Endometrium (tissue), 2 donors: ENCODE measurements at regions not wholly inside any gene's neighbourhood (a gene's known extent, or its start where the extent isn't known, plus 50 kb on each side); places are given as distances from the start of the nearest gene placed in this dataset.
A peak's percentile ranks its signal among the peaks of the same experiment; 100 is the strongest.

Source experiments
- FAIRE-seq: peaks from 2 replicates; lab custom pipeline; 2012; peaks lifted over from hg19 to GRCh38; lab: Jason Lieb, UNC
- donor health status: control.
- donor health status: control.

GRCh38 chrX:17206584-17206983 lies 168.4 kb upstream of the NHS start:
- no peak for FAIRE-seq

GRCh38 chrX:17214962-17215361 lies 160.0 kb upstream of the NHS start:
- FAIRE-seq, result no peak

- no peak for FAIRE-seq
These were observed 148.3 kb upstream of the NHS start for GRCh38 chrX:17226736-17227135.

GRCh38 chrX:17237146-17237545 lies 137.9 kb upstream of the NHS start:
- no peak for FAIRE-seq

- FAIRE-seq, result peak; percentile 29
These were observed 132.5 kb upstream of the NHS start for GRCh38 chrX:17242470-17242869.

- FAIRE-seq, result no peak
These were observed 127.9 kb upstream of the NHS start for GRCh38 chrX:17247144-17247543.

- no peak for FAIRE-seq
These were observed 112.9 kb upstream of the NHS start for GRCh38 chrX:17262123-17262522.

GRCh38 chrX:17266136-17266535 lies 108.9 kb upstream of the NHS start:
- FAIRE-seq, result no peak

GRCh38 chrX:17278961-17279360 lies 96.0 kb upstream of the NHS start:
- no peak for FAIRE-seq

- no peak for FAIRE-seq
These were observed 89.0 kb upstream of the NHS start for GRCh38 chrX:17285983-17286382.

- FAIRE-seq, result no peak
These were observed 83.7 kb upstream of the NHS start for GRCh38 chrX:17291171-17291900.

GRCh38 chrX:17292111-17292527 lies 82.9 kb upstream of the NHS start:
- no peak for FAIRE-seq

GRCh38 chrX:17294561-17294960 lies 80.4 kb upstream of the NHS start:
- no peak for FAIRE-seq

- FAIRE-seq, result no peak
These were observed 79.2 kb upstream of the NHS start for GRCh38 chrX:17295791-17296190.

- FAIRE-seq, result no peak
These were observed 76.4 kb upstream of the NHS start for GRCh38 chrX:17298564-17298963.

GRCh38 chrX:17299206-17299605 lies 75.8 kb upstream of the NHS start:
- FAIRE-seq, result no peak

GRCh38 chrX:17323397-17323796 lies 51.6 kb upstream of the NHS start:
- no peak for FAIRE-seq
